Ureter (tissue), 1 donor: ENCODE measurements at regions not wholly inside any gene's neighbourhood (a gene's known extent, or its start where the extent isn't known, plus 50 kb on each side); places are given as distances from the start of the nearest gene placed in this dataset.

ENCODE experiments used
- DNase-seq: peaks from one replicate; pipeline ENCODE4 v3.0.0-alpha.2; 2020; ENCODE audit warnings: low spot score
- donor health status: DM: yes; HTN: yes; CAD: no.

DNA sequence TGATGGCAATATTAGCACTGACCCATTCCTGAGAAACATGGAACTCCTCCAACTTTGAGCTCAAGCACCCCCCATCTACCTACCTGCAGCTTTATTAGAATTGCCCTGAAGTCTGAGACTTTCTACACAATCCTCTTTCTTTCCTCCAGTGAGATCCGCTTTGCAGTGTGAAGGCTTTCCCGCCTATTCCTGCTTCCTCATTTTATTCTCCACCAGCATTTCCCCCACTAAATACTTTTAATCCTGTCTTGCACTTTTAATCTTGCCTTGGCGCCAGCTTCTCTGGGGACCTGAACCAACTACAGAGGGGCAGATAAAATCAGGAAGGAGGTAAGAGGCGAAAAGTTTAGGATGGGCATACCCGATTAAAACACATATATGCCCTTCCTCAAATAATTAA lies 178.1 kb upstream of the PRDM1 start:
- no peak for DNase-seq

DNA sequence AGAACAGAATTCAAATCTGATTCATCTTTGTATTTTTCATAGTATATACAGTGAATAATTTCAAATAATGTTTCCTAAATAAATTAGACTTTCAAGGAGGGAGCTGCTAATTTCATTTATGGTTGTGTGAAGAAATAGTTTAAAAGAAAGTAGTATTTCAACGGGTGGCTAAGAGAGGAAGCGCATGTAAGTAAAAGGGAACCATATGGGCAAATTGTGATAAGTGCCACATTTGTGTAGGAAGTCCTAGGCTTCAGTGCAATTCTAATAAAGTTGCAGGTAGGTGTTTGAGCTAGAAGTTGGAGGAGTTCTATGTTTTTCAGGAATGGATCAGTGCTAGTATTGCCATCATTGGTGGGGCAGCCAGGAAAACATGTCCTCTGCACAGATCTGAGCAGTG lies 178.8 kb upstream of the PRDM1 start:
- no peak for DNase-seq

DNA sequence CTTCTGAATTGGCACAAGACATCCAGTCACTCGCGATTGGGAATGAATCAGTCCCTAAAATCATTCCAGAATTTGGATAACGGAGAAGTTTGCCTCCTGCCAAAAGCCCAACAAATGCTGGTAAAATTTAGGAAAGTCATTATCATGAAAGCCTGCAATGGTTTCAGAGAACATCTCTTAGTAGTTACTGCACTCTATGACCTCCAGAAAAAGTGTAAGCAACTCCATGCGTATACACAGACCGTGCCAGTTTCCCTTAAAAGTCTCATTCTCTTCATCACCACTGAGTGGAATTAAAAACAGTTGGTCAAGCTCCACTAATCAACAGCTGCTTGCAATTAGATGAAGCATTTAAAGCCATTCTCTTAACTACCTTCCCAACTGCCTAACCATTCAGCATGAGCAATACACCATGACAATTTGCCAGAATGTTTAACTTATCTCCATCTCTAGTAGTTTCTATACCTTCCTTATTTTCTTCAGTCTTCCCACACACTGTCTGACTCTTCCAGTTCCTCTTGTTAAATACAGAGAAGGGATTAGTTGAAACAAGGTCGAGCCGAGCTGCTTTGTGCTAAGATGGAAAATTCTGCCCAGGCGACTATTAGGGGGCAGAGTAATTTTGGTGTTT lies 183.6 kb upstream of the PRDM1 start:
- no peak for DNase-seq

DNA sequence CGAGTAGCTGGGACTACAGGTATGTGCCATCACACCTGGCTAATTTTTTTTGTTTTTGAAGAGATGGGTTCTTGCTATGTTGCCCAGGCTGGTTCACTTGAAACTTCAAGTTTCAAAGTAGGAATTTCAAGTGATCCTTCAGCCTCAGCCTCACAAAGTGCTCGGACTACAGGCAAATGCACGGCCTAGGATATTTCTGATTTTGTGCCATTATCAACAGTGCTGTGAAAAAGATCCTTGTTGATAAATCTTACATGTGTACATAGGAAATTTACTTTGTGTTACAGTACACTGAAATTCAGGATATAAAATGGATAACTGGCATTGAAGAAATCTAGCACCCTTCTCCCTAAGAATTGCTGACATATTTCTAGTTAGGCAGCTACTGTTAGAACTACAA lies 184.6 kb upstream of the PRDM1 start:
- DNase-seq = no peak

DNA sequence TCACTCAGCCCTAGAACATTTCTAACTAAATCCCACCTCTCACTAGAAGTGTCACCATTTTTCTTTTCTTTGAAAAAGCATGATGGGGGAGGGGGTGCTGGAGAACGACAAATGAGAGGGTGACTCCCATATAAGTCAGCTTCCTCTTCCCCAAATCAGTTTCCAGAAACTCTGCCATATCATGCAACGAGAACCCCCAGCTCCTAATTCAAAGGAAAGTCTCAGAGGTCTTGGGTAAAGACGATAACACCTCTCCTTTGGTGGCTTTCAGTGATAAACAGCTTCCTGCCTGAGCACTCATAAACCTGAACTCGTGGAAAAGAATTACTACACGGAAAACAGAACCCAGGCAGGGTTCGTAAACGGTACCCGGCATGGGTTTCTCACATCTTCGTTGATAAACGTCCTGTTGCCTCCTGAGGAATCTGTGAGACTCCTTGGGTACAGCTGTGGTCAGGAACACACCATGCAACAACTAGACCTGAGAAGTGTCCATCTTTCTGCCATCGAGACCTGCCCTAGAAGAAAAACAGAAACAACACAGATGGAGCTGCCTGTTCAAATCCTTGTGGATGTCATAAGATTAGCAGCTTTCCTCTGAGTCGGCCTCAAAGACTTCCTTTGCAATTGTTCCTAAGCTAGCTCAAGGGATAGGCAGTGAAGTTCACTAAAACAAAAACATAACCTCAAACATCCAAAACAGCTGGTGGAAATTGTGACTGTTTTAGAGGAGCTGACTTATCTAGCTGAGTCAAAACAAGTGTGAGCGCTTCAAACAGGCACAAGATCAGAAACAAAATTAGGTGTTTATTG lies 185.8 kb upstream of the PRDM1 start:
- no peak for DNase-seq

DNA sequence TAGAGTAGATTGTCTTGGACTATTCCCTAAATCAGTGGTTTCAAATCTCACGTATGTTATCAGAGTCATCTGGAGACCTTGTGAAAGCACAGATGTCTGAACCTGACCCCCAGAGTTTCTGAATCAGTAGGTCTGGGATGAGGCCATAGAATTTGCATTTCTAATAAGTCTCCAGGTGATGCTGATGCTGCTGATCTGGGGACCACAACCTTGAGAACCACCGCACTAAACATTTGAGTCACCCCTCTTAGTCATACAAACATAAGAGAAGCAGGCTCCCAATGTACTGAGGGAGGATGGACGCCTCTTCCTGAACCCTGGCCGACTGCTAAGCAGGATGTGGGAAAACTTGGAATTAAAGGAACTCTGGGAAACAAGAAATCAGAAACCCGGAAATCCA lies 187.8 kb upstream of the PRDM1 start:
- DNase-seq = no peak

DNA sequence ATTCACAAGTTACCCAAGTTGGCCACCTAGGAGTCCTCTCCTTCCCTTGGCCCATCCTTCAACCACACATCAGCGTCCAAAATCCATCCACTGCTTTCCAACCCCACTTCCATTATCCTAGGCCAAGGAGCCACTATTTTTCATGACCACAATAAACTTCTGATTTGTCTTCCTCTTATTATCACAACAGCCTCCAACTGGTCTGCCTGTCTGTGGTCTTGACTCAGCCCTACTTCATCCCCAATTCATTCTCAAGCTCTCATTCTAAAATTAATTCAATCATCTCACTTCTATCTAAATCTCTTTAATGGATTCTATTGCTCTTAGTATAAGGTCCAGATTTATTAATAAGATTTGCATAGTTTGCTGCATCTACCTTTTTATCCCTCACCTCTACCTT lies 189.0 kb upstream of the PRDM1 start:
- DNase-seq = no peak

DNA sequence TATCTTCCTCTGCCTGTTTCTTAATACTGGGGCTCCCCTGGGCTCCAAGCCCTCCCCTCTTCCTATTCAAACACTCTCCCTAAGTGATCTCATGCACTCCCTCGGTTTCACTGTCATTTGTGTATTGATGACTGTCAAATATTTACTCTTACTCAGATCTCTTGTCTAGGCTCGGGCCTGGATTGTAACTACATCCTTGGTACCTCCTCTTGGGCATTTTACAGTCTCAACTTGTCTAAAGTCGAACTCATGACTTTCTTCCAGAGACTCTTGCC lies 189.4 kb upstream of the PRDM1 start:
- DNase-seq = no peak

DNA sequence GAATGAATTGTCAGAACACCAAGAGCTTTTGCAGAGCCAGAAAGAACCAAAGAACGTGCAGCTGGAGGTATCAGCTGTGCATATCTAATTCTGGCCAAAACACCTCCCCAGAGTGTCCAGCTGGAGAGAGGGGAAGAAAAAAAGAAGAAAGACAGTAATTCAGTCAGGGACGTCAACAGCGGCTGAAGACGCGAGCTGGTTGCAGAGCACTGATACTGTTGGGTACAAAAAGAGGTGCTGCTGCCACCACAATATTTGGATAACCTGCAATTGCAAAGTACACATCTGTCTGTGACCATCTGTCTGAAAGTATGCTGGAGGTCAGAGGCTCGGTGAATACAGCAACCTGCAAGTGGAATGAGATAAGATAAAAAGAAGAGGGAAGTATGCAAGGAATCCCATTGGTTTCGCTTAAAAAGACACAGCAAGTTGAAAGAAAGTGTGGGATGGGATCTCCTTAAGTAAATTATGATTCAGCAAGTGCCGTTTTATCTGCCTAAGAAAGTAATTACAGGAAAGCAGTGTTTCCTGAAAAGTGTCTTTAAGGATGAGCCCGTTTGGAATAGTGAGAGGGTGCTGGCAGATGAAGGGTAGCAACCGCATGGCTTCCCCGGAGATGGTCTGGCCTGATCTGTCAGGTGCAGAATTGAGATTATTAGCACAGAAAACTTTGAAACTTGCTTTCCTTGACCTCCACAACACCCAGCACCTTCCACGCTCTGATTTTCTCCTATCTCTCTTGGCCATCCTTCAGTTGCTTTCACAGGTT lies 189.9 kb upstream of the PRDM1 start:
- no peak for DNase-seq

DNA sequence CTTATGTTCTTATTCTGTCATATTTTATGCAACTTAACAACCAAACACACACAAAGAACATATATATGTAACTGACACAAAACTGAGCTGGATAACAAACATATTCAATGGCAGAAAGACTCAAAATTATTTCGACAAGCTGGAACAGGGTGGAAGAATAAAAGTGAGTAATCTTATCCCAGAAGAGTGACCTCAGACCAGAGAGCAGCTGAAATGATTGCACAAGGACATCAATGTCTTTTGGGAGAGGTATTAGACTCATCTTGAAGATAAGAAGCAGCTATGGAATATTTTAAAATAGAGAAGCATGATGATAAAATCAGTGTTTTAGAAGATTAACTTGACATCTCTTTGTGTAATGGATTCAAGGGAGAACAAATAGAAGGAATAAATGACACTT lies 191.6 kb upstream of the PRDM1 start:
- no peak for DNase-seq

DNA sequence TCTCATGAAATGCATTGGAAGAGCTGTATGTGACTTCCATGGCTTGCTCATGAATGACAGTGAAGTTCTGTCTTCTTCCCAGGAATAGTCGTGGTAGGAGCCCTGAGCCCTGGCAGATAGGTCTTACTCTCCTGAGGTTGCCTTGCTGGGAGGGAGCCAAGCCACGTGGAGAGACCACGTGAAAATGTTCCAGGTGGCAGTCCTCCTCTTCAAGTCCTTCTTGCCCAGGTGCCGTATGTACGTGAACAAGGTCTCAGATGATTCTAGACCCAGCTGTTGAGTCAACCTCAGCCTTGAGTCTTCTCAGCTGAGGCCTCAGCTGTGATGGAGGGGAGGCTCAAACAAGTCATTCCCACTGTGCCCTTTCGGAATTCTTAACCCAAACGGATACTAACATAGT lies 192.4 kb upstream of the PRDM1 start:
- DNase-seq = no peak

DNA sequence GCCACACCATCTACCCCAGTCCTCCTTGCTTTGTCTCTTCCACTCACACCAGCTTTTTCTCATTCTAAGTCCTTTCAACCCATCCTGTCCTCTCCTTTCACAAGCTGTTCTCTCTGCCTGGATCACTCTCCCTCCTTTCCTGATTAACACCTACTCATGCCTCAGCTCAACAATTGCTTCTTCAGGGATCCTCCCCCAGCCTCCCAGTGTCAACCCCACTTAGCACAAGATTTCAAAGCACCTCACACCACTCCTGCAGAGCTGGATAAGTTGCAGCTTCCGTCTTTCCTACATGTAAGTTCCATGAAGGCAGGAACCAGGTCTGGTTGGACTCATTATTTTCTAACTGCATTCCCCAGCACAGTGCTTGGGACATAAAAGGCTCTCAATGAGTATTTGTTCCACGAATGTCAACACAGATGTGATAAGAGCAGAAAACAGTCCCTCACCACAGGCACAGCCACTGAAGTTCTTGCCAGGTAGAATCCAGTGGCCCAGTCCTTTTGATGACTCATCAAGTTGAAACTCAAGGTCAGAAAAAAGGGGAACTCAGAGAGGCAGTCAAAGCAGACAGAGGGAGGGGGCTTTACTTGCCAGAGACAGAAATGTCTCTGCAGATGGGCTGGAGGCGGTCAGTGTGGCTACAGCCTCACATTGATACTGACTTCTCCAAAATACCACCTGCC lies 193.4 kb upstream of the PRDM1 start:
- DNase-seq = no peak

DNA sequence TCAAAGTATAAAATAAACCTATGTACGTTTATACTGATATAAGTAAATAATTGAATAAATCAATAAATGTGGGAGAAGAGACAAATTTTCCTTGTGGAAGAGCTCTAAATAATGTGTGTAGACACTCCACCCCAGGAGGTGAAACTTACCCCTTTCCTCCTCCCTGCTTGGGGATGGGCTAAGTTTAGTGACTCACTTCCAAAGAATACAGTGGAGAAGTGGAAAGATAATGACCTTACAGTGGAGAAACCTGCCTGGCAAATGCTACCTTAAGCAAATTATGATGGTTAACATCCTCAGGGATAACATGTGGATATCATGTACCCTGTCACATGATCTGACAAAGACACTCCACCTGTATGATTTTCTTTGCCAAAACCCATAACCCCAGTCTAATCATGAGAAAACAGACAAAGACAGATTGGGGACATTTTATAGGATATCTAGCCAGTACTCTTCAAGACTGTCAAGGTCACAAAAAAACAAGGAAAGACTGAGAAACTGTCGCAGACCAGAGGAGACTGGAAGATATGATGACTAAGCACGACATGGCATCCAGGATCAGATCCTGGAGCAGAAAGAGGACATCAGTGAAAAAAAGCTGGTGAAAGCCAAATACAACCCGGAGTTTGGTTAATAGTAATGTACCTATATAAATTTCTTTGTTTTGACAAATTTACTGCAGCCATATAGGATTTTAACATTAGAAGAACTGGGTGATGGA lies 195.5 kb upstream of the PRDM1 start:
- DNase-seq = no peak

DNA sequence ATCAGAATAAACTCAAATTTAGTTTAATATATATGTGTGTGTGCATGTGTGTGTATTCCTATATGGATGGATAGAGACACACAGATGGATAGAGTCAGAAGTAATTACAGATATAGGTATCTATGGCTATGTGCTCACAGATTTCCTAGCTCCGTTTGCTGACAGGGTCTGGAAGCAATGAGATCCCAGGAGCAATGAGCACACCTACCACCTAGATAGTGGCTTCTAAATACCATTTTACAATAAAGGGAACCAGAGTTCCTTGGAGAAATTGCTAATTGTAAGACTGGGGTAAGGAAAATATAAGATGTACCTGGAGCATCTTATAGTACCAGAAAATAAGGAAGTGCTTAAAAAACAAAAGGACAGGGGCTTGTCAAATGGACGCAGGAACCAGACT lies 196.2 kb upstream of the PRDM1 start:
- DNase-seq = no peak

DNA sequence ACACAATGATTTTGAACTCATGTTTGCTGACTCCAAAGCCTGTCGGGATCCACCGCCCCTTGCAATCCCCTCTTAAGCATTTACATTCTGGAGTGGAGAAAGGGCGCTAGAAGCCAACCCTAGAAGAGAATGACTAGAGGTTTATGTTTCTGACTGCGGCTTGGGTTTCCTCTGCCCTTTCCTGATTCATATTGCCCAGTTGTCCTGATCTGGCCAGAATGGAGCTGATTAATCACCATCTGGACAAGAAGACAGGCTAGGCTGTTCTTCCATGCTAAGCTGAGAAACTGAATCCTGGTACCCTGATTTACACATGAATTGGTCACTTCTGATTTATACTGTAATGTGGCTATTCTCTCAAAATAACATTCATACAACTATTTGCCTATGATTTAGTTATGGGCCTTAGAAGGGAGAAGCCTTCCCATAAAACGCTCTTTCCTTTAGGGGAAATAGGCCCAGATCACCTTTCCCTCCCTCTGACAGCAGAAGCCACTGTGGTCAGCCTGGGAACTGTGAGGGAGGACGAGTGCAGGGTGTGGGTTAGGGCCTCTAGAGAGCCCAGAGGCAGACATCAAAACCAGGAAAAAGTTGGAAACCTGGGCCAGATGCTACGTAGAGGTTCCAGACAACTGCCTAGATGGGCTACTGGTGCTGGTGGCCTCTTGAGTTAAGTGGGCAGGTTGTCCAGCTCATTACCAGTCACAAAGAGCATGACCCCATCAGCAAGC lies 199.2 kb upstream of the PRDM1 start:
- DNase-seq = no peak

DNA sequence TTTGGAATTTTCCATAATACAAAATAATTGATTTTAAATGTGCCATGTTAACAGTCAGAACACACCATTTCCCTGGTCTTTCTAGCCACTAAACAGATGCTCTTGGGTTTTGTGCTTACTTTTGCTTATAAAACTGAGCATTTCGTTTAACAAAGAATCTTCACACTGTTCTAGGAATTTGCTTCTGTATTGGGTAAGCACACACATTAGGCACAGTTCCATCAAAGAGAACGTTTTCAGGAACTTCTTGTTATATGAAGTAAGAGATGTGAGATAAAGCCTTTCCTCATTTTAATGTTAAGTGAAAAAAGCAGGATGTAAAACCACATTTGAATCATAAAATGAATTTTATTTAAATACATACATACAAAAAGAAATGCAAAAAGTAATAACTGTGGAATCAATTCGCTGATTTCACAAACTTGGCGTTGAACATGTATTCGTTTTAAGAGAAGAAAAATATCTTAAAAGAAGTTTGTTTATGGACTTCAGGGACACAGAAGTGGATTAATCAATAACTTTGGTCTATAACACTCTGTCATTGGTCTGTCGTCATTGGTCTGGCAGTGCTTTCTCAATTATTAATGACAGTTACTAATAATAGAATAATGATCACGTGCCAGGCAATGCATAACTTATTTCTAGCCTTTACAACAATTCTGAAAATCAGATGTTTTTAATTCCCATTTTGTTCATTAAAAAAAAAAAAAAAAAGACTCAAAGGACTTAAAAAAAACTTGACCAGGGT lies 199.9 kb upstream of the PRDM1 start:
- DNase-seq = no peak

DNA sequence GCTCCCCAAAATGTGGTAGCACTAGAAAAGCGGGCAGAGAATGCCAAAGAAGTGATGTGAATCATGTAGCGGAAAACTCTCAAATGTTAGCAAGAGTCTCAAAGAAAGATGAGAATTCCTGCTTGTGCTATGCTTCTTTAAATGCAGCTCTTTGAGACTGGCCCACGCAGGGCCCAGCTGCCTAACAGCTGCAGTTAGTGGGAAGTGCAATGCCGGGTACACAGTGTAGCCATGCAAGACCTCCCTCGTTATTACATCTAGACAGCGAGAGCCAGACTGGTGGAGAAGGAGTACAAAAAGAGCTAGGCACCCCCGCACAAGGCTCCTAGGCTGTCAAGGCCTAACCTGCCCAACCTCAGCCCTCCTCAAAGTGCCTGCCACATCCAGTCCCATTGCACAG lies 201.7 kb upstream of the PRDM1 start:
- no peak for DNase-seq

DNA sequence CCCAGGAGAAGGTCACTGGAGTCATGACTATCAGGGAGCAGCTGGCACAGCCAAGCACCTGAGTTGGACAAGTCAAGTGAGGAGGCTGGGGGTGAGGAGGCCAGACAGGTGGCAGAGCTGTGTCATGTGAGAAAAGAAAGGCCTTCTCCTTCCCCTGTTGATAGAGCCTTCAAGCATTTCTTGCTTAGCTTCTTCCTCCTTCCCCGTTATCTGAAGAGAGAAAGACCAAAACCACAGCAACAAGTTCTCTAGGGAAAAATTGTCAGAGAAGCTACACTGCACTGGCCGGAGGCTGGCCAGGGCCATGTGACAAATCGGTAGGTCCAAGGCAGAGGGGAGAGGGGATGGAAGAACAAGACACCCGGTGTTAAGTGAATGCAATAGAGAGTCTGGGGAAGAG lies 202.1 kb upstream of the PRDM1 start:
- no peak for DNase-seq

DNA sequence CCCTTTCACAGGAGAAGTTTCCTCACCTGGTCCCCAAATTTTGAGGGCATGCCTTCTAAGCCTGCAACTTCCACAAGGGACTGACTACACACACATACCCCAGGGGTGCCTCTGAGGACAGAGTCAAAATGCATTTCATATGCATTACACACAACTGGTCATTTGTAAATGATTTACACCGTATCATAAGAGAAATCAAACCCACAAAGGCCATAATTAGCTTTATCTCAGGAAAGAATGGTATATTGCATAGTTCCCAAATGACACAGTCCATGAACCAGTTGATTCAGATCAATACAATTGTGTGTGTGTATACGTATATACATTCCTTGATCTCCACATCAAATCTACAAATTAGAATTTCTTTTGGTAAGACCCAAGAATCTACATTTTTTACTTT lies 203.3 kb upstream of the PRDM1 start:
- DNase-seq = no peak

DNA sequence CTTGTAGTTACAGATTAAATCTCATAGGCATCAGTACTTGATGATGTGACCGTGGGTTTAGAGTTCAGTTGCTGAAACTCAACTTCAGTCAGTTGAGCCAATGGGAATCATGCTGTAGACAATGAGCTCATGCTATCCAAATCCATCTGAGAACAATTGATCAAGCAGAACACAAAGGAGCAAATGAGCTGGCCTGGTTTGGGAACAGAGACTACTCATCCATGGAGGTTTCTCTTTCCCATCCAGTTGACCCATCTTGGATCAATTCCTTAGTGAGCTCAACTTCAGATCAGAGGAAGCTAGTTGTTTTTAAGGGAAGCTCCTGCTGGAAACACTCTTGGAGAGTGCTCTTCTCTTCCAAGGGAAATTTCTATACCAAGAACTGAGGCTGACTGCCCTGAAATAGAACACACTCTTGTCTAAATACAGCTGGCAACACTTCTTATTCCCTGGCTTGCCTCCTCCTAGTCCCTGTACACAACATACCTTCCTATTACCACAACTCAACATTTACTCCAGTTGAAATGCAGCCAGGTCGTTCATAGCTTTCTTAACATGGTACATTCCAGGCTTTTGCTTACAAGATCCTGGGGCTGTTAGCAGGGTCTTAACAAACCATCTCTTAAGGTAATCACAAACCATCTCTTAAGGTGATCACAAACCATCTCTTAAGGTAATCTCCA lies 203.9 kb upstream of the PRDM1 start:
- no peak for DNase-seq
